ENCODE measurements at regions not wholly inside any gene's neighbourhood (a gene's known extent, or its start where the extent isn't known, plus 50 kb on each side); places are given as distances from the start of the nearest gene placed in this dataset.

DNA sequence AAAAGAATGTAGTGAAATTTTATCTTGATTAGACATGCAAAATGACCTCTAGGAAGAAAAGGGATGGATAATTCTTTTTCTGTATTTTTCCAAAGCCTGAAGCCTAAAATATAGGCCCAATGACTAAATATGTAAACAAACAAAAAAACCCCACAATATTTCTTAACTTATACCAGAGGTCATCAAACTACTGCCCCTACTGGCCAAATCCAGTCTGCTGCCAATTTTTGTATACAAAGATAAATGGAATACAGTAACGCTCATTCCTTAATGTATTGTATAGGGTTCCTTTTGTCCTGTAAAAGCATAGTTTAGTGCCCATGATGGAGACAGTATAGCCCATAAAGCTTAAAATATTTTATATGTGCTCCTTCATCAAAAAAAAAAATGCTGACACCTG is 145.7 kb upstream of the ALG10 start:
- Histone ChIP-seq H3K4ac (ENCODE audit: low read depth, low read length) (no peak overlapping the region), H4K5ac (ENCODE audit: insufficient read length, low read depth, low read length) (no peak overlapping the region), H2AK5ac (ENCODE audit: insufficient read length, low read length) (no peak overlapping the region), H3K79me2 (ENCODE audit: insufficient read depth, low read length) (no peaks in the 10 kb centered on the region), H3K18ac (ENCODE audit: insufficient read length, low read depth, low read length) (no peak overlapping the region), H4K20me1 (ENCODE audit: control insufficient read depth, insufficient read depth, insufficient read length) (no peaks in the 10 kb centered on the region), H2BK120ac (ENCODE audit: low read depth, low read length, poor library complexity, severe bottlenecking) (no peak overlapping the region), H3K56ac (ENCODE audit: insufficient read length, low read depth, low read length) (no peak overlapping the region), H4K91ac (ENCODE audit: insufficient read length, low read depth, low read length) (no peak overlapping the region), H2BK15ac (ENCODE audit: low read depth, low read length) (no peak overlapping the region), H3K9ac (ENCODE audit: extremely low read depth, insufficient read length, low read length) (no peak overlapping the region), H3K23ac (ENCODE audit: insufficient read length, low read depth, low read length) (no peak overlapping the region), H3K4me2 (ENCODE audit: insufficient read depth, insufficient read length, low read length) (no peak overlapping the region), H3K14ac (ENCODE audit: insufficient read depth, low read length) (no peak overlapping the region), H3T11ph (ENCODE audit: low read length) (no peak overlapping the region), H3K23me2 (ENCODE audit: insufficient read length, low read depth, low read length, poor library complexity, severe bottlenecking) (no peaks in the 10 kb centered on the region), H3K9me3 (ENCODE audit: control insufficient read depth, low read depth, low read length) (no peaks in the 10 kb centered on the region), H4K8ac (replicated peaks; ENCODE audit: insufficient read length, low read depth, low read length) (no peak overlapping the region), H3K4me1 (ENCODE audit: insufficient read depth, low read length) (no peaks in the 10 kb centered on the region), H2BK12ac (ENCODE audit: insufficient read length, low read depth, low read length) (no peak overlapping the region), H2BK5ac (ENCODE audit: insufficient read length, low read length) (no peak overlapping the region), H2AFZ (ENCODE audit: low read length) (no peak overlapping the region), H2BK20ac (ENCODE audit: low read depth, low read length, poor library complexity, severe bottlenecking) (no peak overlapping the region), H3K27me3 (ENCODE audit: insufficient read depth, low read length) (no peaks in the 10 kb centered on the region), H3K79me1 (ENCODE audit: insufficient read depth, low read depth, low read length, poor library complexity, severe bottlenecking) (no peaks in the 10 kb centered on the region), H3K27ac (ENCODE audit: insufficient read length, low read depth, low read length) (no peak overlapping the region)
- no CpG with 5 or more reads among the region's 1 CpG for WGBS (ENCODE audit: extremely low coverage, insufficient read length, low lambda C conversion rate)
- H3K9me3 Mint-ChIP-seq, result peaks cover 26 to 27% of the 10 kb centered on the region in 2 experiments; a peak in 4 of 5 replicates
- TF ChIP-seq, protein P1, sequence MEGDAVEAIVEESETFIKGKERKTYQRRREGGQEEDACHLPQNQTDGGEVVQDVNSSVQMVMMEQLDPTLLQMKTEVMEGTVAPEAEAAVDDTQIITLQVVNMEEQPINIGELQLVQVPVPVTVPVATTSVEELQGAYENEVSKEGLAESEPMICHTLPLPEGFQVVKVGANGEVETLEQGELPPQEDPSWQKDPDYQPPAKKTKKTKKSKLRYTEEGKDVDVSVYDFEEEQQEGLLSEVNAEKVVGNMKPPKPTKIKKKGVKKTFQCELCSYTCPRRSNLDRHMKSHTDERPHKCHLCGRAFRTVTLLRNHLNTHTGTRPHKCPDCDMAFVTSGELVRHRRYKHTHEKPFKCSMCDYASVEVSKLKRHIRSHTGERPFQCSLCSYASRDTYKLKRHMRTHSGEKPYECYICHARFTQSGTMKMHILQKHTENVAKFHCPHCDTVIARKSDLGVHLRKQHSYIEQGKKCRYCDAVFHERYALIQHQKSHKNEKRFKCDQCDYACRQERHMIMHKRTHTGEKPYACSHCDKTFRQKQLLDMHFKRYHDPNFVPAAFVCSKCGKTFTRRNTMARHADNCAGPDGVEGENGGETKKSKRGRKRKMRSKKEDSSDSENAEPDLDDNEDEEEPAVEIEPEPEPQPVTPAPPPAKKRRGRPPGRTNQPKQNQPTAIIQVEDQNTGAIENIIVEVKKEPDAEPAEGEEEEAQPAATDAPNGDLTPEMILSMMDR (conservative IDR thresholded peaks at IDR 0.05), result peak; percentile 69
- peaks cover 5 to 20% (median 10%) of the 10 kb centered on the region in 3 experiments; a peak in 6 of 7 replicates for H3K36me3 Mint-ChIP-seq (ENCODE audit: insufficient read depth in 1 of 3, low read depth in 3 of 3)
- H3K27me3 Mint-ChIP-seq (ENCODE audit: low read depth), result no peaks in the 10 kb centered on the region
- H3K27ac Mint-ChIP-seq, result no peak overlapping the region
- DNase-seq, result no peak
- no peaks in the 10 kb centered on the region for H3K4me1 Mint-ChIP-seq
- no peak overlapping the region for H3K4me3 Mint-ChIP-seq

Measured in H9 (cell line).